ENCODE measurements at regions not wholly inside any gene's neighbourhood (a gene's known extent, or its start where the extent isn't known, plus 50 kb on each side); places are given as distances from the start of the nearest gene placed in this dataset.

DNA sequence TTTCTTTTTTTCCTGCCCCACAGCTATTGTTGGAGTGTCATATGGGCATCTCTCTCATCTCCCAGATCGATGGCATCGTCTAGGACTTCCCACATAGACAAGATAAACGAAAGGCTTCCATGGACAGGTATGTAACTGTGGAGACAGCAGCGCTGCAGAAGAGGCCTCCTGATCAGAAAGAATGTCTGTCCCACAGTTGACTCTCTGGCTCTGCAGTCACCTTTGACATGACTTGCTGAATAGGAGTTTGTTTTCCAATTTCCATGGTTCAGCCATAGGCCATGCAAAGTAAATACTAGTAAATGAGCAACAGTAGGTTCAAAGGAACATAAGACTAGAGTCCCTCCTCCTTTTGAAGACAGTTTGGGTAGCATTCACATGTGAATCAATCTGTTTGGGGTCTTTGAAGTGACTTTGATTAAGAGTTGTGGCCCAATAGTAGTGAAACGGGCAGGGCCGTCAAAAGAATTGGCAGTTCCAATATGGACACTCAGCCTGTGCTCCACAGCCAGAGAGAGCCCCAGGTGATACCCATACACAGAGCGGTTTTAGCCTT is 134.7 kb upstream of the IFNGR1 start:
- H3K9me3 ChIP-seq: no peaks in the 10 kb centered on the region
- no peak for DNase-seq
- intact Hi-C loops (cut with DNase I): no loop called here
- ATAC-seq: no peak
- H3K4me3 ChIP-seq: no peak overlapping the region
- H3K36me3 ChIP-seq: no peaks in the 10 kb centered on the region
- H3K4me1 ChIP-seq: peaks cover 0 to 9% (median 0%) of the 10 kb centered on the region in 9 donors
- WGBS, 2 donors: 94% methylated on average over 7 of the region's 7 CpGs
- H3K27ac ChIP-seq: no peak overlapping the region
- TF ChIP-seq, protein P1, sequence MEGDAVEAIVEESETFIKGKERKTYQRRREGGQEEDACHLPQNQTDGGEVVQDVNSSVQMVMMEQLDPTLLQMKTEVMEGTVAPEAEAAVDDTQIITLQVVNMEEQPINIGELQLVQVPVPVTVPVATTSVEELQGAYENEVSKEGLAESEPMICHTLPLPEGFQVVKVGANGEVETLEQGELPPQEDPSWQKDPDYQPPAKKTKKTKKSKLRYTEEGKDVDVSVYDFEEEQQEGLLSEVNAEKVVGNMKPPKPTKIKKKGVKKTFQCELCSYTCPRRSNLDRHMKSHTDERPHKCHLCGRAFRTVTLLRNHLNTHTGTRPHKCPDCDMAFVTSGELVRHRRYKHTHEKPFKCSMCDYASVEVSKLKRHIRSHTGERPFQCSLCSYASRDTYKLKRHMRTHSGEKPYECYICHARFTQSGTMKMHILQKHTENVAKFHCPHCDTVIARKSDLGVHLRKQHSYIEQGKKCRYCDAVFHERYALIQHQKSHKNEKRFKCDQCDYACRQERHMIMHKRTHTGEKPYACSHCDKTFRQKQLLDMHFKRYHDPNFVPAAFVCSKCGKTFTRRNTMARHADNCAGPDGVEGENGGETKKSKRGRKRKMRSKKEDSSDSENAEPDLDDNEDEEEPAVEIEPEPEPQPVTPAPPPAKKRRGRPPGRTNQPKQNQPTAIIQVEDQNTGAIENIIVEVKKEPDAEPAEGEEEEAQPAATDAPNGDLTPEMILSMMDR (IDR thresholded peaks at IDR 0.05): no peak
- H3K27me3 ChIP-seq: peaks cover 0 to 6% (median 0%) of the 10 kb centered on the region in 7 donors

DNA sequence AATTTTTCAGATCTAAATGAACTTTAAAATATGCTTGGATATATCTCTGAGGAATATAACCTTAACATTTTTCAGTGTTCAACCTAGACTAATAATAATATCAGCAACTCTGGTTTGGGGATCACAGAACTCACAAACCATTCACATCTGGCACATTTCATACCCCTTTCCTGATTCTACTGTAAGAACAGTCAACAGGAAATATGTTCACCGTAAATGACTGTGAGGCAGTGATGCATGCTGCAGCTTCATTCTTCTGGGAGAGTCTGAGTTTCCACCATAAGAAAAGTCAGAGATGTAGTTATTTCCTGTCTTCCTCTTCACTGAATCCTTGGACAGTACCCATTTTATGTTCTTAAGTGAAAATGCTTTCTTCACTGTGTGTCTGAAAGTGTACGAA is 134.2 kb upstream of the IFNGR1 start:
- intact Hi-C loops (cut with DNase I): no loop called here
- TF ChIP-seq, protein P1 (IDR thresholded peaks at IDR 0.05): no peak
- Histone ChIP-seq H3K27ac (no peak overlapping the region), H3K36me3 (no peaks in the 10 kb centered on the region), H3K4me3 (no peak overlapping the region), H3K27me3 (peaks cover 0 to 6% (median 0%) of the 10 kb centered on the region in 7 donors), H3K9me3 (no peaks in the 10 kb centered on the region), H3K4me1 (peaks cover 0 to 9% (median 0%) of the 10 kb centered on the region in 9 donors)
- ATAC-seq (no peak), DNase-seq (no peak)
- 53 to 69% methylated on average over 2 of the region's 2 CpGs for WGBS, 2 donors

DNA sequence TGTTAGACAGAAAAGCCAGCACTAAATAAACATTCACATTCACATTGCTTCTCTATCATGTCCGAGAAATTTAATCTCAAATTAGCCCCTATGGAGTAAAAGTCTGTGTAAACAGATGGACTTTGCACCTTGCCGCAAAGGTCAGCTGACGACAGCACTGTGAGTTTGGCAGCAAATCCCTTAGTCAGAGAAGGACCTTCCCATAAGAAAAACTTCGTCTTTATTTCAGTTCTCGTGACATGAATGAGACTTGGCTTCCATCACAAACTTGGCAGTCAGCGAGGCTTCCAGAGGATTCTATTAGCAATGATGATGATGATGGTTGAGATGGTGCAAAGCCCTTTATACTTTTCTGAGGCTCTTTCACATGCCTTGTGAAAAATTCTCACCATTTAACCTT is 133.7 kb upstream of the IFNGR1 start:
- Histone ChIP-seq H3K36me3 (no peaks in the 10 kb centered on the region), H3K4me3 (no peak overlapping the region), H3K4me1 (peaks cover 0 to 9% (median 0%) of the 10 kb centered on the region in 9 donors), H3K9me3 (no peaks in the 10 kb centered on the region), H3K27me3 (peaks cover 0 to 6% (median 0%) of the 10 kb centered on the region in 7 donors), H3K27ac (no peak overlapping the region)
- intact Hi-C loops (cut with DNase I): no loop called here
- 56 to 59% methylated on average over 6 of the region's 6 CpGs for WGBS, 2 donors
- no peak for ATAC-seq
- TF ChIP-seq, protein P1 (IDR thresholded peaks at IDR 0.05): no peak
- no peak for DNase-seq

DNA sequence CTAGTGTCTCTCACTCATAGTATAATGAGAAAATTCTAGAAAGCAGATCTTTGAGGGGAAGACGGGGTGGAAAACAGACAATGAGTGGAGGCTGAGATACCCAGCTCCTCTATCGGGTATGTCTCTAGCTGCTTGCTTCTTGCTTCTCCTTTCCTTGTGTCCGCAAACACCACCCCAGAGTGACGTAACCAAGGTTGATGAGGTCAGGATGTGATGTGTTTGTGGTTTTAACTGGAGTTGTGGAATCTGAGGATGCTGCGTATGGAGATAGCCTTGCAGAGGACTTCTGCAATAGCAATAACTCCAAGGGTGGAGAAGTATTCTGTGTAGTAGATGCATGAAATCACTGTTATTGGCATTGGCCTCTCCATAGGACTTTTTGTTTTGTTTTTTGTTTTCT is 132.7 kb upstream of the IFNGR1 start:
- DNase-seq (no peak), ATAC-seq (no peak)
- Histone ChIP-seq H3K36me3 (no peaks in the 10 kb centered on the region), H3K27ac (no peak overlapping the region), H3K9me3 (no peaks in the 10 kb centered on the region), H3K27me3 (peaks cover 0 to 6% (median 0%) of the 10 kb centered on the region in 7 donors), H3K4me1 (peaks cover 0 to 9% (median 0%) of the 10 kb centered on the region in 9 donors), H3K4me3 (no peak overlapping the region)
- intact Hi-C loops (cut with DNase I): no loop called here
- TF ChIP-seq, protein P1 (IDR thresholded peaks at IDR 0.05): no peak
- WGBS, 2 donors: 85 to 89% methylated on average over 5 of the region's 5 CpGs
